Posterior vena cava (tissue), 2 donors: ENCODE measurements at regions not wholly inside any gene's neighbourhood (a gene's known extent, or its start where the extent isn't known, plus 50 kb on each side); places are given as distances from the start of the nearest gene placed in this dataset.
"Not testable (repeated sequence)": the region's sequence is repeated elsewhere in the genome, so short reads cannot be mapped to it uniquely, and the experiment has no call there.

Experiments
- DNase-seq: peaks from one replicate; pipeline ENCODE4 v3.0.0-alpha.2; 2020; ENCODE audit warnings: low spot score
- intact Hi-C, 2 donors: fragments of 100-400 bp; cut with DNase I; formaldehyde crosslinking; loops; one replicate each; pipeline versions ENCODE4 v1.14.1 to v1.14.2; 2022 to 2023
- donor health status: DM: yes; HTN: yes; CAD: no.
- donor health status: DM: yes; HTN: yes; CAD: no.

DNA sequence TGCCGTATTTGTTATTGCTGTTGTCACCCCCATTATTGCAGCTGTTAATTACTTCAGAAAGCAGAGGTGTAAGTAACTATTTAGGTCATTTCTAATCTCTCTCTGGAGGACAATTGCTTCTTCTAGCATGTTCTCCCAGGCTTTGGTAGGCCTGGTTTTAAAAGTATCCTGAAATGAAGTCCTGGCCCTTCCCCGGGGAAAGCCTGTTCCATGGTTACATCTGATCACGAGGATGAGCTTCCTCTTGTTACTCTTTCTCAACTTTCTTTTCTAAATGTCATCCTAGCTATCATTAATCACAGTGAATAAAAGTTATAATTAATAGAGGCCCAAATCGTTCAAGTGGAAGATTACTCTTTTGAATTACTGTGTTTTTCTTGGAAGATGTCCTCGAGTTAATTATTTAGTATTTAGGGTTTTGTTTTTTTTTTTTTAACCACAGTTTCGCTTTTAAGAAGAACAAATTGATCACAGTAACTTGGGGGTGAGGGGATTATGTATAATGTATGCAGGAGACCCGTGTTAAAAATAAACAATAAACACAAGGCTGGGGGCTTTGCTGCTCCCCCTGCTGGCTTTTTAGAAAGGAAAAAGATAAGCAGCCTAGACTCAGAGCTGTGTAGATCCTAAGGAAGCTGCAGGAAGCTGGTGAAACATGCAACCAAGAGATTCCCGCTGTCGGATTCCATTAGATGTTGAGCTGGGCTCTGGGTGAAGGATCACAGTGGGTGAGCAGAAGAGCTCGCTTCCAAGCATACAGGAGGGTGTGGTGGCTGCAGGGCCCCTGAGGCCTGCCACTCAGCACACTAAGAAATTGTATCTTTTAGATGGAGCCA lies 420.1 kb downstream of the FUT8 start:
- intact Hi-C loops: loop anchor here in 1 of 2 donors (10.0 kb wide), 1 partner anchor 848 kb away; the partner anchor contains the start of gene FNTB
- DNase-seq: no peak

DNA sequence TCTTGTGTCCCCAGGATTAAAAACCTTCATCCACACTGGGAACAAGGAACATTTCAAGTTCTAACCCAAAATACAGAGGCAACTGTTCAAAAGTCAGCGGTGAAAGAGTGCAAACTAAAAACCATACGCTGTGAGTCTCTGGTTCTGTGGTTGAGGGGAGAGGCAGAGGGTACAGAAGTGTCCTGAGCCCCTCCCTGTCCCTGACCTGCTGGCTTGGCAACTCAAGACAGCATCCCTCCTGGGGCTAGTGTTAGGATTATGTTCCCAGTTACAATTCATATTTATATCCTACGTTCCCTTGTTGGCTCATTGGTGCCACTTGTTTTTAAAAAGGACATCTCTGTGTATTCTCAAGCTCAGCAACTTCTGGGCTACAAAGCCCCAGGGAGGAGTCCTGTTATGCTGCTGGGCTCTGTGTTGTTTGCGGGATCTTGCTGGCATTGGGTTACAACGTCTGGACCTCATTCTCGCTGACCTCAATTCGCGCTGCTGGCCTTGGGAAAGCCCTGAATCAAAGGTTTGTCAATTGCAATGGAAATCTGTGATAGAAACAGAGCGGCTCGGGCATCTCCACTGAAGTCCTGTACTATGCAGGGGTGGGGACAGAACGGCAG lies 420.8 kb downstream of the FUT8 start:
- no peak for DNase-seq
- intact Hi-C loops: loop anchor here in 1 of 2 donors (10.0 kb wide), 1 partner anchor 849 kb away; the partner anchor contains the start of gene FNTB

DNA sequence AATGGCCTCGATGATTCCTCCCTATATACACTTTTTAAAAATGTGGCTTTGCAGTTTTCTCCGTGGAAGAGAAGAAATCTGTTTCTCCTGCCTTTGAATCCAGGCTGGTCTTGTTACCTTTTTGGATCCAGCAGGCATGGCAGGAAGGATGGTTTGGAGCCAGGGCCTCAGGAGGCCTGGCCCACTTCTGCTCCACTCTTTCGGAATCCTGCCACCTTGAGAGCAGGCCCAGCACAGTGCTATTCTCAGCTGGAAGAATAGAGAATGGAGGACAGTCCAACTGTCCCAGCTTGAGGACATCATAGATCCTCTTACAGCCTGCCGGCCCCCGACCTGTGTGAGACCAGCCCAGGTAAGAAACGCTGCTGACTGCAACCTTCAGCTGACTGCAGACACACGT lies 421.5 kb downstream of the FUT8 start:
- no peak for DNase-seq
- intact Hi-C loops: loop anchor here in 1 of 2 donors (10.0 kb wide), 1 partner anchor 849 kb away; the partner anchor contains the start of gene FNTB

DNA sequence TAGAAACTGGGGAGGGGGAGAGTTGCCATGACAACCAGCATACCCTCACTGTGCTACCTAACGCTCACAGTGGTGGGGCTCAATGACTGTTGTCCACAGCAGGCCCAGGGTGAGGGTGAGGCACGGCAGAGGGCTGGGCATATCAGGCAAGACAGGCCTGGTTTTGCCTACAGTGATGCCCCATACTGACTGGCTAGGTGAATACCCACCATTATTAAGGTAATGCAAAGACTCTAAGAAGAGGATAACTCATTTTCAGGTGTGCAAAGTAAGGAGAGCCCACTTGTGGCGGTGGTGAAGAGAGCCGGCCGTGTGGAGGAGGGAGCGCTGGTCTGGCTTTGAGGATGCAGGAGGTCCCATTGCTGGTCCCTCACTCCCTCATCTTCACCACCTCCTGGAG lies 422.3 kb downstream of the FUT8 start:
- intact Hi-C loops: loop anchor here in 1 of 2 donors (10.0 kb wide), 1 partner anchor 850 kb away; the partner anchor contains the start of gene FNTB
- no peak for DNase-seq

DNA sequence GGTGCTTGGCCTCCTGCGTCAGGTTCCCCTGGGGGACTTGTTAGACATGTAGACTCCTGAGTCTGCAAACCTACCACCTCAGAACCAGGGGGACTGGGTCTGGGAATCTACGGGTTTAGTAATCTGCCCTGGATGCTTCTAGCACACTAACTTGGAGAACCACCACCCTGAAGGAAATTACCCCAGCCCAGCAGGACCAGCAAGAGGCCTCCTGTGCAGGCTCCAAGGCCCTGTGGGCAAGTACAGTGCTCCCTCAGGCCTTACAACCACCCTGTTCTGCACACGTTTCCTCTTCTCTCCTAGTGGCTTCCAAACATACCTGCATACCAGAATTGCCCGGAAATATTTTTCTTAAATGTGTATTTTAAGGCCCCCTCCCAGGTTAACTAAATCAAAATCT lies 423.0 kb downstream of the FUT8 start:
- DNase-seq: no peak
- intact Hi-C loops: loop anchor here in 1 of 2 donors (10.0 kb wide), 1 partner anchor 851 kb away; the partner anchor contains the start of gene FNTB

DNA sequence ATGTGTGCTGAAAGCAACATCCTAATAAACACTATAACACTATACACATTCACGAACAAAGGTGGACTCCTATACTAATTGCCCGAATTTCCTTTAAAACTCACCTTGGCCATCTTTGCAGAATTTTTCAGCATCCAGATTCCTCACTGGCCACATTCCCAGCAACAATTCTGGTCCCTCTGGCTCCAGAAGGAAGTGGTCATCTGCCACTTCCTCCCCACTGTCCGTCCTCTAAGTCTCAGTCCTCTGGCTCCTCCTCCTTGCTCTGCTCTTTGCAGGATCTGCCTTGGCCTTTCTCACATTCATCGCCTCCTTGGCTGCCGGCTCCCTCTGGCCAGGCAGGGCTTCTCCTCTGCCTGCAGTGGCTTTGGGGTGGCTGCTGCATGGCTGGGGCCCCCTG lies 426.0 kb downstream of the FUT8 start:
- intact Hi-C loops: loop anchor here in 1 of 2 donors (10.0 kb wide), 1 partner anchor 854 kb away; the partner anchor contains the start of gene FNTB
- no peak for DNase-seq

DNA sequence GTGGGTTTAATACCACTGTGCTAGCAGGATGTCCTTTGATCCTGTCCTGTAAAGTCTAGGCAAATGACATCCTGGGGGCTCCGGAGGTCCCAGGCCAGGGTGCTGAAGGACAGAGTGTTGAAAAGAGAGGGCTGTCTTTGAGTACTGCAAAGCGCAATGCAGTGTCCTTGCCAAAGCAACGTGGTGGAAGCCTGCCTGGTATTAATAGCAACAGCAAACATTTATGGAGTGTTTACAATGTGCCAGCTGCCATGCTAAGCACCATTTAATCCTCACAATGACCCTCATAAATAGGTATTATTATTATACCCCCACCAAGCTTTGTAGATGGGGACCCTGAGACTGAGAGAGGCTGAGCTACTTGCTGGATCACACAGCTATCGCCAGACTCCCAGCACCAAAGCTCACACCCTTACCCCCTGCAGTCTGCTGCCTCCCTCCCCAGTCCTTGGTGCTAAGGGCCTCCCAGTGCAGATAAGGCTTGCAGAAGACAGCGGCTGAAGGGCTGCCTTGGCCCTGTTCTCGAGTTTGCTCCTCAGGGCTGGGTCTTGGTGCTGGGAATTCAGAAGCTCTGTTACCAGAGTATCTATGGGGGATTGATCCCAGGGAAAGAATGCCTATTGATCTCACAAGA lies 427.7 kb downstream of the FUT8 start:
- intact Hi-C loops: no loop called here
- no peak for DNase-seq

DNA sequence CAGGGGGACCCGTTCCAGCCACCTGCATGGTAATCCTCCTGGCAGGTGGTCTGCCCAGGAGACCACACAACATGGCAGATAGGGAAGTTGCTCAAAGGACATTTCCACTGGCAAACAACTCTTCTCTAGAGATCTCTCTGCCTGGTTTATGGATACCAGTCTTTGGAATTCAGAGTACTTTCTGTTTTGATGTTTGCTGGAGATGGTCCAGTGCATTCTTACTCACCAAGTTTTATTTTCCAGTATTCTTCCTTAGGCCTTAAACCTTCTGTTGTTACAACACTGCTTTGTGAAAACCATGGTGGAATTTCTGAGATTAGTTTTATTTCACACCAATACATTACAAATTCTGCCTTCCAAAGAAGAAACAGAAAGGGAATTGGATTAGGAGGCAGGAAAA lies 428.3 kb downstream of the FUT8 start:
- no peak for DNase-seq
- intact Hi-C loops: no loop called here

DNA sequence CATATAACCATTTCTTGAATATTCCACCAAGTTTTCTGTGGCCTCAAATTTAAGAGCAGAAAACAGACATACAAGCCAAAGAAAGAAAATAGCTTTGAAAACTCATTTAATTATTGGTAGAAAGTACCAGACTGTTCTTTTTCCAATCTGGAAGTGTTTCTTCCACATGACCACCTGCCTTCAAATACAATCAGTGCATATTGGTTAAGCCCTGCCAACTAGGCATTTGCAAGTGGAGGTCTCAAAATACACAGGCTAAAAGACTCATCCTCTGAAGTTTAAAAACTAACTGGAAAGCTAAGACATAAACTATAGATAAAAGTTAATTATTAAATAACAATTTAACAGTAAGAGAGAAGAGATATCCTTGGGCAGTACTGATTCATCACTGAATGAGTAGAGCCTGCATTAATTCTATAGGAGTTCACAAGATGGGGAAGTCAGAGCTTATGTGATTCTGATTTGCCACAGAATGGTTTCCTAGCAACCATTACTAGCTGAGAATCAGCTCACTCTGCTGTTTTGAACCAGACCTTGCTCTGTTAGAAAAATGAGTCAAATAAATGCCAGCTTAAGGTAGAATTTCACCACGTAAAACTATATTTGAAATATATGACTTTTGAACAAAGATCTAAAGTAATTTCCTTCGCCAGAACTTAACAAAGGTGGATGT lies 433.8 kb downstream of the FUT8 start:
- no peak for DNase-seq
- intact Hi-C loops: no loop called here

DNA sequence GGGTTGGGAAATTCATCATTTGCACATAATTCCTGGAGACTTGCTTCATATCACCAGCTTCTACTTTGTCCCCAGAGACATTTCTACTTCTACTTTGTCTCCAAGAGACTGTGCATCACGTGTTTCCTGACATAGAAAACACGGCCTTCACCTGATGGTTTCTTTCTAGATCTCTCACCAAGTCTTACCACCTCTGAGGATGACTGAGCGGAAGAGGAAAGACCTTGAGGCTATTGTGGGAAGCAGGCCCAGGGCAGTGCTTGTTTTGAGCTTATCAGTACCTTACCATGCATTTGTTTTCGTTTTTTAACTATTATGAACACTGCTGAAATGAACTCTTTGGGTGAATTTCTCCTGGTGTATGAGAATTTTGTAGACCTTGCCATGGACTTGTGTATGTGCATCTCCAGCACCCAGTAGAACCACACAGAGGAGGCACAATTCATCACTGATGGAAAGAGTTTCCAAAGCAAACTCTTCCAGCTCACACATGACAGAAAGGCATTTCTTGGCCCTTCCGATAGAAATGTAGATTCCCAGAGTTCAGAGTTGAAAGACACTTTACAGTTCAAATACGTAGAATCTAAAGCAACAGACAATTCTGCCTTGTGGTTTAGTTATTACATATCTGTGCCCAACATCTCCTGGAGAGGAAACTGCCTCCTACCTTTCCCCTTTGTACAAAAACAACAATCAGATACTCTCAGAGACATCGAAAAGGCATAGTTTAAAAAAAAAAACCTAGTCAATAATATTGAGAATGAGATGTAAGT lies 434.7 kb downstream of the FUT8 start:
- no peak for DNase-seq
- intact Hi-C loops: no loop called here

DNA sequence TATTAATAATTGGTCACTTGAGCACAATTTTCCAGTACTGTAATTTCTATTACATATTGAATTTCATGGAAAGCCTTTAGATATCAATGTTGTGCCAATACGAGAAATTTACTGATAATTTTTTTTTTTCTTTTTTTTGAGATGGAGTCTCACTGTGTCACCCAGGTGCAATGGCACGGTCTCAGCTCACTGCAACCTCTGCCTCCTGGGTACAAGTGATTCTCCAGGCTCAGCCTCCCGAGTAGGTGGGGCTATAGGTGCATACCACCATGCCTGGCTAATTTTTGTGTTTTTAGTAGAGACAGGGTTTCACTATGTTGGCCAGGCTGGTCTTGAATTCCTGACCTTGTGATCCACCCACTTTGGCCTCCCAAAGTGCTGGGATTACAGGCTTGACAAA lies 435.4 kb downstream of the FUT8 start:
- intact Hi-C loops, DNase-seq: not testable (repeated sequence)

DNA sequence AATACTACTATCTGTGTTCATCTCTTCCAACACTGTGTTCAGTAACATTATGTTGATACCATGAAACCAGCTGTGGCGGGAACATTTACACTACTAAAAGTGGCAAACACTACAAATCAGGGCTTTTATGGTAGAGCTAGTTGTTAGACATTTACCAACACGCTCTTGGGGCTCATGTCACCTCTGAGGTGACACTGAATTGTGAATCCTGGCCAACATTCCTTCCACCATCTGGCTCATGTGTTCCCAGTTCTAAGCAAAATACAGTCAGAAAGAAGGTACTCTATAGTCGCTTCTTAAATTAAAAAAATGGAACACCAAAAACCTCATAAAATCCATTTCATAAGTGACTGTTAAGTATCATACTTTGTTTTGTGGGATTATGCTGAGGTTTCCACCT lies 436.6 kb downstream of the FUT8 start:
- intact Hi-C loops: no loop called here
- no peak for DNase-seq

DNA sequence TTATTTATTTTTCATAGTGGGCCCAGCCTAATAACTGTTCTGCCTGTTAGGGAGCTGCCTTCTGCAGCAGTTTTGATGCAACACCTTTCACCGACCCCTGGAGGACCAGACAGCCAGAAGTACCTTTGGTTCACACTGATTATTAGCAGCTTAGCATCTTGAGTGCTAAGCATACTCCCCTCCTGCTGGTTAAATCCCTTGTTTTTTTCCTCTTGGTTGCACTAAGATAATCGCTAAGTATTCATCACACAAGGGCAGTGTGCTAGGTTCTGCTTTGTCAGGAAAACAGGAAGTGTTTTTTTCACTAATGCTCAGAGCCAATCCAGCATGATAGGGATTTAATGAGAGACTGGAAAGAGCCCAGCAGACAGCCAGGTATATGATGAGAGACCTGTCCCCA lies 437.0 kb downstream of the FUT8 start:
- intact Hi-C loops: no loop called here
- DNase-seq: no peak

DNA sequence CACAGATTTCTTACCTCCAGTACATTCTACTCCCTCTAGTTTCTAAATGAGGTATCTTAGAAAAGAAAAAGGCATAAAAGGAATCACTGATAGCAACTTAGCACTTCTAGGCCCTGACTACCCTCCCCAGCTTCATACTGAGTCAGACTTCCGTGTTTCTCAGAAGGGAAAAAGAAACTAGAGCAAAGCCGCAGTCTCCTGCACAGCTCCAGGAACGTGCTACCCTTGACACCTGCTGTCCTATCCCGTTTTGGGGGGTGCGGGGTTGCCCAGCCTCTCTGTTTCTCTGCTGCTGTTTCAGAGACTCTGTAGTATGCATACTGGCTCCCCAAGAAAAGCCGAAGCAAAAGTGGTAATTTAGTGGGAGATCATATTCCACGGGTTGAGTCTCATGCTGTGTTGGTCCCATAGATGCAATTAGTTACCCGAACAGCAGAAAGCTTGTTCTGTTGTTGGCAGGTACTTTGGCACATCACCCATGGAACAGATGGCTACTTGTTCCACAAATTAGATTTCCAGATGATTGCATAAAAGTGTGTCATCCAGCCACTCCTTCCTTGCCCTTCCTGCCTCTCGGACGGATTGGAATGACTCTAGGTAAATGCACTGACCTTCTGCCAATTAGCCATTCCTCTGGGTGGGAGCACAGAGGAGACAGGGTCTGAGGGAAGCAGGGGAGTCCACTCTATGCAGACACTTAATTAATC lies 438.1 kb downstream of the FUT8 start:
- no peak for DNase-seq
- intact Hi-C loops: no loop called here

DNA sequence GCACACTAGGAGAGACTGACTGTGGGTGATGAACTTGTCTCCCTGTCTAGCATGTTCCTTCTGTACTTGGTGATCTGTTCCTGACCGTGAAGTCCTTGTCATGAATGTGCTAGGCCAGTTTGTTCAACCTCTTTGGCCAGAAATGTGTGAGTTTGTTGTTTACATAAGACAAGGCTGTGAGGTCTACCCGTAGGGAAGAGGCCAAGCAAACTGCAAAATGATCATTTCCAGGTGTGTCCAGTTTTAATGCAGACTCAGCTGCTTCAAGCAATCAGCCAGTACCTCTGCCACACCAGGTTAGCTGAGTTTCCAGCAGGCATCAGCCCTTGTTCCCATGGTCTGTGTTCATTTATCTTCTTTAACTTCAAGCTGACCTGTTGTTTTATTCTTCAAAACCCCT lies 440.2 kb downstream of the FUT8 start:
- DNase-seq: no peak

DNA sequence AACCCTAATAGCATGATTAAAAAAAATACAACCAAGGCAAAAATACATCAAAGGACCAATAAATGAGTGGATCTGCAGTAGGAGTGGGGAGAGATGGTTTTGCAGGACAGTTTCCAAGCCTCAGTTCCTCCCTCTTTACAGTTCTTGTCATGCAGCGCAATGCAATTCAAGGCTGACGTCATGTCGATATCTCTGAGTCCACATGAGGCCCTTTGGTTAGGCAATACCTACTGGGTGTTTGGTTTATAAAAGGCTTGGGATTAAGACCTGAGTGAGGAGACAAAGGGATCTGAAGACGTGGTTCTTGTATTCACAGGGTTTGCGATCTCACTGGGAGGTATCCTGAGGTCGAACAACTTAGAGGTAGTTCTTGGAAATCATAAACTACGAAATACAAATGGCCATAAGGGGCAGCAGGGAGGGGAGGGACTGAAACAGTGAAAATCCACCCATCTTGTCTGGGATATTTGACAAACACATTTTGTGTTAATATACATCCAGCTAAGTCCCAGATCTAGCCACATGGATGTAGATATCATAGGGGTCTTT lies 441.0 kb downstream of the FUT8 start:
- DNase-seq: no peak
- intact Hi-C loops: no loop called here

More for the DNA sequence above, 440.2 kb downstream of the FUT8 start:
- intact Hi-C loops: no loop called here

DNA sequence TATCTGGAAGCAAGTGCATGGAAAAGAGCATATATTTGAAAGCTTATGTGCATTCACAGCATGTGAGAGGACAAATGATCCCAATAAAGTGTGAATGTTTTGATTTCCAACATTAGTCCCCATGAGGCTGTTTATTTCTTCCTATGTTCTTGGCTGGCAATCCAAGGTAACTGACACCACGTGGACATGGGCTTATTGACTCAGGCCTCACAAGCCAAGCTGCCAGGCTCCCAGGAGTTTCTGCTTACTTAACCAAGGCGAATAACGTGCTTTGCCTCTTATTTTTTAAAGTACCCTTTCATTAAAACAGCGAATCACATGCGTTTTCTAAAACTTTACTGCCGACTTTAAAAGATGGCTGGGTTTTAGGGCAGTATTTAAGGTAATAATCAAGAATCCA lies 441.7 kb downstream of the FUT8 start:
- intact Hi-C loops: no loop called here
- no peak for DNase-seq
